ENCODE measurements at regions not wholly inside any gene's neighbourhood (a gene's known extent, or its start where the extent isn't known, plus 50 kb on each side); places are given as distances from the start of the nearest gene placed in this dataset.
"Not testable (repeated sequence)": the region's sequence is repeated elsewhere in the genome, so short reads cannot be mapped to it uniquely, and the experiment has no call there.

- DNase-seq (ENCODE audit: low spot score): no peak
These were observed 488.2 kb downstream of the RBFOX1 start for GRCh38 chr16:7820816-7821215.

- no peak for DNase-seq (ENCODE audit: low spot score)
These were observed 473.2 kb downstream of the RBFOX1 start for GRCh38 chr16:7805686-7806396.

GRCh38 chr16:7804635-7805195 lies 472.1 kb downstream of the RBFOX1 start:
- no peak for DNase-seq (ENCODE audit: low spot score)

- no peak for DNase-seq (ENCODE audit: low spot score)
These were observed 459.7 kb downstream of the RBFOX1 start for GRCh38 chr16:7792346-7792745.

- DNase-seq (ENCODE audit: low spot score): no peak
These were observed 458.5 kb downstream of the RBFOX1 start for GRCh38 chr16:7791028-7791590.

- DNase-seq (ENCODE audit: low spot score): no peak
These were observed 442.4 kb downstream of the RBFOX1 start for GRCh38 chr16:7775072-7775488.

- DNase-seq (ENCODE audit: low spot score): no peak
These were observed 440.1 kb downstream of the RBFOX1 start for GRCh38 chr16:7772722-7773121.

GRCh38 chr16:7769091-7769490 lies 436.4 kb downstream of the RBFOX1 start:
- not testable (repeated sequence) for DNase-seq (ENCODE audit: low spot score)

- DNase-seq (ENCODE audit: low spot score): peak; percentile 19
These were observed 432.5 kb downstream of the RBFOX1 start for GRCh38 chr16:7765079-7765550.

GRCh38 chr16:7763111-7763510 lies 430.5 kb downstream of the RBFOX1 start:
- DNase-seq (ENCODE audit: low spot score): no peak

Data from iPS-NIHi11 (cell line).